HCT116 (cell line): ENCODE measurements at regions not wholly inside any gene's neighbourhood (a gene's known extent, or its start where the extent isn't known, plus 50 kb on each side); places are given as distances from the start of the nearest gene placed in this dataset.

Experiments
- ATAC-seq: fragments of 200-7000 bp; cut with Tn5 transposase; 2 replicates; pipeline ENCODE4 v1.9.1; 2020; ENCODE audit warnings: mild to moderate bottlenecking, moderate library complexity
- BruUV-seq: library from RNA; stranded (reverse); fragments of 400-500 nt; replicated peaks from 2 replicates; lab custom pipeline; 2021; lab: Mats Ljungman, UMichigan
- CTCF ChIA-PET: fragments of 300-600 bp; sonication (Branson Sonifier 250); formaldehyde crosslinking; loops from one replicate; lab custom pipeline; 2021; ENCODE audit warnings: antibody characterized with exemption; lab: Charles Lee
- POLR2A ChIA-PET: fragments of 300-600, 350-600 bp; sonication (Branson Sonifier 250); formaldehyde crosslinking; loops from one replicate; lab custom pipeline; 2021; ENCODE audit warnings: antibody characterized with exemption; lab: Charles Lee
- RAD21 ChIA-PET, 2 experiments: fragments of 300-600 bp; sonication (Branson Sonifier 250); formaldehyde crosslinking; loops; one replicate each; lab custom pipeline; 2023; ENCODE audit warnings: low total read pairs in 2 of 2; ENCODE audit not compliant: uncharacterized antibody in 2 of 2, unreplicated experiment in 2 of 2, low non-redundant PET in 1 of 2; lab: Charles Lee
- DNase-seq: peaks from one replicate; pipeline ENCODE4 v3.0.0-alpha.2; 2010; ENCODE audit warnings: low read depth, low spot score
- H2AFZ ChIP-seq: fragments of 200-600 bp; shearing (Covaris generic), sonication (generic); 2 replicates; pipeline ENCODE4 v1.6.1; 2017; ENCODE audit warnings: low read depth, mixed run types, mixed read lengths, antibody characterized with exemption, low read length; ENCODE audit not compliant: poor library complexity, severe bottlenecking
- H3K27ac ChIP-seq: 2 replicates; pipeline ENCODE4 v1.5.1; 2012; ENCODE audit warnings: low read depth, low read length
- H3K27me3 ChIP-seq: fragments of 200-600 bp; sonication (generic); 2 replicates; pipeline ENCODE4 v1.6.1; 2016; ENCODE audit warnings: mixed run types, low read length, mixed read lengths; ENCODE audit not compliant: insufficient read depth
- H3K36me3 ChIP-seq, 2 experiments: fragments of 200-500 bp in 1 of 2; fragments of 200-600 bp in 1 of 2; sonication (Bioruptor generic) in 1 of 2; sonication (generic) in 1 of 2; 2 replicates each; pipeline versions ENCODE4 v1.5.1 to v1.6.1; 2014 to 2016; ENCODE audit warnings: low read length in 2 of 2, inconsistent platforms in 1 of 2, mixed read lengths in 1 of 2, mixed run types in 1 of 2; ENCODE audit not compliant: insufficient read depth in 2 of 2, control insufficient read depth in 1 of 2
- H3K4me1 ChIP-seq, 2 experiments: fragments of 200-600 bp in 1 of 2; sonication (generic) in 1 of 2; 2 replicates each; pipeline versions ENCODE4 v1.5.1 to v1.6.1; 2012 to 2017; ENCODE audit warnings: low read length in 2 of 2, inconsistent platforms in 1 of 2, mild to moderate bottlenecking in 1 of 2, mixed read lengths in 1 of 2, mixed run types in 1 of 2, moderate library complexity in 1 of 2; ENCODE audit not compliant: insufficient read depth in 2 of 2, control insufficient read depth in 1 of 2
- H3K4me2 ChIP-seq: fragments of 200-600 bp; sonication (generic); 2 replicates; pipeline ENCODE4 v1.6.1; 2017; ENCODE audit warnings: mixed run types, low read length, mixed read lengths
- H3K4me3 ChIP-seq, 2 experiments: fragments of 200-600 bp in 1 of 2; sonication (generic) in 1 of 2; replicated peaks in 1 of 2; 2 replicates each; pipeline ENCODE4 v1.5.1; 2011 to 2016; ENCODE audit warnings: low read length in 2 of 2, control low read depth in 1 of 2, low read depth in 1 of 2, mild to moderate bottlenecking in 1 of 2, mixed read lengths in 1 of 2, mixed run types in 1 of 2
- H3K79me2 ChIP-seq: fragments of 200-600 bp; sonication (generic); 2 replicates; pipeline ENCODE4 v1.6.1; 2017; ENCODE audit warnings: mild to moderate bottlenecking, mixed run types, low read length, moderate library complexity, mixed read lengths; ENCODE audit not compliant: insufficient read depth
- H3K9ac ChIP-seq: fragments of 200-600 bp; sonication (generic); 2 replicates; pipeline ENCODE4 v1.6.1; 2016; ENCODE audit warnings: low read length, mixed read lengths
- H3K9me2 ChIP-seq: fragments of 200-600 bp; sonication (generic), shearing (Covaris generic); 2 replicates; pipeline ENCODE4 v1.6.1; 2017; ENCODE audit warnings: mixed run types, mild to moderate bottlenecking, moderate library complexity; ENCODE audit not compliant: insufficient read depth
- H3K9me3 ChIP-seq, 2 experiments: fragments of 200-500 bp in 1 of 2; fragments of 200-600 bp in 1 of 2; sonication (Bioruptor generic) in 1 of 2; sonication (generic) in 1 of 2; 2 replicates each; pipeline ENCODE4 v1.6.1; 2014 to 2017; ENCODE audit warnings: low read length in 2 of 2, mixed read lengths in 2 of 2, inconsistent platforms in 1 of 2, low read depth in 1 of 2, mild to moderate bottlenecking in 1 of 2, mixed run types in 1 of 2, moderate library complexity in 1 of 2; ENCODE audit not compliant: control insufficient read depth in 1 of 2, insufficient read depth in 1 of 2
- H4K20me1 ChIP-seq: fragments of 200-600 bp; sonication (generic), shearing (Covaris generic); 2 replicates; pipeline ENCODE4 v1.6.1; 2017; ENCODE audit warnings: mixed run types, mild to moderate bottlenecking, moderate library complexity; ENCODE audit not compliant: insufficient read depth
- CBX3 ChIP-seq: IDR thresholded peaks from 2 replicates; pipeline ENCODE4 v1.6.1; 2012; ENCODE audit warnings: low read depth
- CEBPB ChIP-seq: IDR thresholded peaks from 2 replicates; pipeline ENCODE4 v1.6.1; 2012; ENCODE audit warnings: low read depth
- EGR1 ChIP-seq: IDR thresholded peaks from 2 replicates; pipeline ENCODE4 v1.6.1; 2012; ENCODE audit warnings: low read depth
- ELF1 ChIP-seq: IDR thresholded peaks from 2 replicates; pipeline ENCODE4 v1.6.1; 2012; ENCODE audit warnings: low read depth, borderline replicate concordance
- EZH2 ChIP-seq: fragments of 200-600 bp; sonication (generic); IDR thresholded peaks from 2 replicates; pipeline ENCODE4 v1.6.1; 2017; ENCODE audit warnings: antibody characterized with exemption, mixed run types
- EZH2phosphoT487 ChIP-seq: fragments of 200-600 bp; IDR thresholded peaks from 2 replicates; pipeline ENCODE4 v1.6.1; 2018; ENCODE audit warnings: antibody characterized with exemption, borderline replicate concordance
- JUND ChIP-seq: IDR thresholded peaks from 2 replicates; pipeline ENCODE4 v1.6.1; 2012
- POLR2A ChIP-seq: IDR thresholded peaks from 2 replicates; pipeline ENCODE4 v1.7.0; 2011; ENCODE audit warnings: borderline replicate concordance; ENCODE audit not compliant: insufficient read depth, insufficient read length; ENCODE audit errors: extremely low read depth
- RAD21 ChIP-seq: IDR thresholded peaks from 2 replicates; pipeline ENCODE4 v1.6.1; 2012; ENCODE audit warnings: low read depth, mild to moderate bottlenecking
- REST ChIP-seq: IDR thresholded peaks from 2 replicates; pipeline ENCODE4 v1.6.1; 2012; ENCODE audit warnings: low read depth
- SIN3A ChIP-seq: IDR thresholded peaks from 2 replicates; pipeline ENCODE4 v1.6.1; 2012; ENCODE audit warnings: low read depth
- SP1 ChIP-seq: IDR thresholded peaks from 2 replicates; pipeline ENCODE4 v1.6.1; 2012; ENCODE audit warnings: low read depth
- TCF7L2 ChIP-seq: IDR thresholded peaks from 2 replicates; pipeline ENCODE4 v1.7.0; 2011; ENCODE audit warnings: borderline replicate concordance, inconsistent platforms; ENCODE audit not compliant: insufficient read depth, insufficient read length; ENCODE audit errors: extremely low read depth
- YY1 ChIP-seq: IDR thresholded peaks from 2 replicates; pipeline ENCODE4 v1.6.1; 2011; ENCODE audit warnings: low read length, low read depth, moderate library complexity, mild to moderate bottlenecking; ENCODE audit not compliant: insufficient replicate concordance; ENCODE audit errors: extremely low read depth
- ZFX ChIP-seq: fragments of 450-650 bp; IDR thresholded peaks from 2 replicates; pipeline ENCODE4 v1.6.1; 2017
- ZNF274 ChIP-seq: fragments of 200-500 bp; sonication (Bioruptor generic); IDR thresholded peaks from 2 replicates; pipeline ENCODE4 v1.6.1; 2014; ENCODE audit warnings: mild to moderate bottlenecking, low read depth, low read length, inconsistent platforms
- intact Hi-C: fragments of 100-400 bp; cut with micrococcal nuclease; formaldehyde crosslinking; loops from 2 replicates; pipeline ENCODE4 v1.10.0; 2022
- TF ChIP-seq, protein P1 (sequence below), 3 experiments: fragments of 200-600 bp in 1 of 3; sonication (generic) in 1 of 3; IDR thresholded peaks in 2 of 3; conservative IDR thresholded peaks in 1 of 3; 2 replicates each; pipeline ENCODE4 v1.5.1; 2012 to 2017; ENCODE audit warnings: low read depth in 2 of 3, low read length in 2 of 3, antibody characterized with exemption in 1 of 3, borderline replicate concordance in 1 of 3, control low read depth in 1 of 3, mild to moderate bottlenecking in 1 of 3, mixed read lengths in 1 of 3, mixed run types in 1 of 3, moderate library complexity in 1 of 3; ENCODE audit not compliant: insufficient read depth in 1 of 3
- TF ChIP-seq, protein P2 (sequence below): IDR thresholded peaks from 2 replicates; pipeline ENCODE4 v1.6.1; 2012

DNA sequence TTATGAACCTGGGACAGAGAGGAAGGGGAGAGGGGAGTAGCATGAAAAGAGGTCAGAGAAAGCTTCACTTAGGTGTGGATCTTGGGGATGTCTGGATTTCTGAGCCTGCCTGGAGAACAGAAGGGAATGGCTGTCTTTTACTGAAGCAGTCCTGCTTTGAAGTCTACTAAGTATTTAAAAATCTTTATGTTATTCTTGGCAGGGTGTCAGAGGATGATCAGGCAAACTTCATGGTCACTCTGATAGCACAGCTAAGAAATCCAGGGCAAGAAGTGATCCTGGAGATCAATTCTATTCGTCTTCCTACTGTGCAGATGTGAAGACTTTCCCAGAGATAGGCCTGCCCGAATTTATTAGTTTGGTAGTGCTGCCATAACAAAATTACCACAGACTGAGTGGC lies 464.4 kb upstream of the BOD1L1 start:
- TF ChIP-seq SP1, result no peak
- H3K79me2 ChIP-seq, result no peaks in the 10 kb centered on the region
- H3K27ac ChIP-seq, result no peak overlapping the region
- H3K4me3 ChIP-seq, result no peak overlapping the region
- POLR2A ChIA-PET, result no interaction called here
- no TSS peak for BruUV-seq
- no peaks in the 10 kb centered on the region for H4K20me1 ChIP-seq
- H3K9me2 ChIP-seq, result no peaks in the 10 kb centered on the region
- H3K4me2 ChIP-seq, result no peak overlapping the region
- intact Hi-C loops, result no loop called here
- H3K27me3 ChIP-seq, result no peaks in the 10 kb centered on the region
- CTCF ChIA-PET, result no interaction called here
- H2AFZ ChIP-seq, result no peak overlapping the region
- no peak for DNase-seq
- H3K9ac ChIP-seq, result no peak overlapping the region
- no peaks in the 10 kb centered on the region for H3K36me3 ChIP-seq
- H3K9me3 ChIP-seq, result peaks cover 0 to 15% of the 10 kb centered on the region in 2 experiments; a peak in 2 of 4 replicates
- RAD21 ChIA-PET, result no interaction called here
- no peaks in the 10 kb centered on the region for H3K4me1 ChIP-seq
- no peak for ATAC-seq

DNA sequence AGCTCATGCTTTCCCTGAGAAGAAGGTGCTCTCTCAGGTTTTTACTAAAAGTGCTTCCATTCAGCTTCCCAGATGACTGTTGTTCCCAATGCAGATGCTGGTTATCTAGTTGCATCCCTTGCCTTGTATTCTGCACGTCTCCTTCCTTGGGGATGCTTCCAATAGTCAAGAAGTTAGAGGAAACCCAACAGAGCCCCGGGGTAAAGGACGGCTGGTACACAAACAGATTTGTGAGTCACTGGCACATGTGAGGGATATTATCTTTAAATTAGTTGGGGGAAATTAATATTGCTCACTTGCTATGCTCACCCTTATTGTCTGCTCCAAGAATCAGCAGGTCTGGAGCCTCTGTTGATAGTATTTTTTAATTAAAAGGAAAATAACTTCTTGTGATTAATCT lies 465.2 kb upstream of the BOD1L1 start:
- H3K27ac ChIP-seq, result no peak overlapping the region
- H3K27me3 ChIP-seq, result no peaks in the 10 kb centered on the region
- no peaks in the 10 kb centered on the region for H3K79me2 ChIP-seq
- H3K4me1 ChIP-seq, result no peaks in the 10 kb centered on the region
- no peaks in the 10 kb centered on the region for H3K36me3 ChIP-seq
- ATAC-seq (no peak), DNase-seq (no peak)
- no peak overlapping the region for H3K4me3 ChIP-seq
- no peak overlapping the region for H3K4me2 ChIP-seq
- H3K9ac ChIP-seq, result no peak overlapping the region
- H4K20me1 ChIP-seq, result no peaks in the 10 kb centered on the region
- ChIA-PET CTCF (no interaction called here), RAD21 (no interaction called here), POLR2A (no interaction called here)
- peaks cover 0 to 15% of the 10 kb centered on the region in 2 experiments; a peak in 2 of 4 replicates for H3K9me3 ChIP-seq
- intact Hi-C loops, result no loop called here
- H3K9me2 ChIP-seq, result no peaks in the 10 kb centered on the region
- BruUV-seq, result no TSS peak
- no peak overlapping the region for H2AFZ ChIP-seq
- TF ChIP-seq RAD21, result no peak
- TF ChIP-seq CBX3, result no peak
- no peak for TF ChIP-seq ELF1
- TF ChIP-seq TCF7L2, result no peak
- TF ChIP-seq, protein P1, sequence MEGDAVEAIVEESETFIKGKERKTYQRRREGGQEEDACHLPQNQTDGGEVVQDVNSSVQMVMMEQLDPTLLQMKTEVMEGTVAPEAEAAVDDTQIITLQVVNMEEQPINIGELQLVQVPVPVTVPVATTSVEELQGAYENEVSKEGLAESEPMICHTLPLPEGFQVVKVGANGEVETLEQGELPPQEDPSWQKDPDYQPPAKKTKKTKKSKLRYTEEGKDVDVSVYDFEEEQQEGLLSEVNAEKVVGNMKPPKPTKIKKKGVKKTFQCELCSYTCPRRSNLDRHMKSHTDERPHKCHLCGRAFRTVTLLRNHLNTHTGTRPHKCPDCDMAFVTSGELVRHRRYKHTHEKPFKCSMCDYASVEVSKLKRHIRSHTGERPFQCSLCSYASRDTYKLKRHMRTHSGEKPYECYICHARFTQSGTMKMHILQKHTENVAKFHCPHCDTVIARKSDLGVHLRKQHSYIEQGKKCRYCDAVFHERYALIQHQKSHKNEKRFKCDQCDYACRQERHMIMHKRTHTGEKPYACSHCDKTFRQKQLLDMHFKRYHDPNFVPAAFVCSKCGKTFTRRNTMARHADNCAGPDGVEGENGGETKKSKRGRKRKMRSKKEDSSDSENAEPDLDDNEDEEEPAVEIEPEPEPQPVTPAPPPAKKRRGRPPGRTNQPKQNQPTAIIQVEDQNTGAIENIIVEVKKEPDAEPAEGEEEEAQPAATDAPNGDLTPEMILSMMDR (IDR thresholded peaks at IDR 0.05 in 2 of 3, conservative IDR thresholded peaks at IDR 0.05 in 1 of 3; ENCODE audit: borderline replicate concordance in 1 of 3, insufficient read depth in 1 of 3, low read depth in 2 of 3, low read length in 2 of 3), result no peak
- no peak for TF ChIP-seq YY1
- TF ChIP-seq EZH2phosphoT487, result no peak
- no peak for TF ChIP-seq REST
- TF ChIP-seq CEBPB, result no peak
- no peak for TF ChIP-seq JUND
- TF ChIP-seq EGR1, result no peak
- TF ChIP-seq, protein P2, sequence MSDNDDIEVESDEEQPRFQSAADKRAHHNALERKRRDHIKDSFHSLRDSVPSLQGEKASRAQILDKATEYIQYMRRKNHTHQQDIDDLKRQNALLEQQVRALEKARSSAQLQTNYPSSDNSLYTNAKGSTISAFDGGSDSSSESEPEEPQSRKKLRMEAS, result no peak
- TF ChIP-seq ZNF274, result no peak
- no peak for TF ChIP-seq SP1
- TF ChIP-seq POLR2A, result no peak
- no peak for TF ChIP-seq EZH2
- no peak for TF ChIP-seq ZFX
- no peak for TF ChIP-seq SIN3A
